WTC11 (cell line): ENCODE measurements at regions not wholly inside any gene's neighbourhood (a gene's known extent, or its start where the extent isn't known, plus 50 kb on each side); places are given as distances from the start of the nearest gene placed in this dataset.

Experiments
- ATAC-seq: fragments of 200-7000 bp; cut with Tn5 transposase; 2 replicates; pipeline ENCODE4 v1.10.0; 2021; ENCODE audit warnings: mild to moderate bottlenecking, moderate library complexity
- CTCF ChIA-PET: fragments of 300-600 bp; sonication (Branson Sonifier 250); formaldehyde crosslinking; loops from one replicate; lab custom pipeline; 2021; ENCODE audit warnings: antibody characterized with exemption; lab: Charles Lee
- POLR2A ChIA-PET: fragments of 350-600 bp; sonication (Branson Sonifier 250); formaldehyde crosslinking; loops from one replicate; lab custom pipeline; 2021; ENCODE audit warnings: antibody characterized with exemption; lab: Charles Lee
- DNase-seq: peaks from one replicate; pipeline ENCODE4 v3.0.0; 2021; ENCODE audit warnings: low spot score
- H3K27ac Mint-ChIP-seq: 2 replicates; pipeline ENCODE4 v1.8.0; 2021; ENCODE audit warnings: mixed read lengths
- H3K27me3 Mint-ChIP-seq: 2 replicates; pipeline ENCODE4 v1.8.0; 2021; ENCODE audit warnings: low read depth, mild to moderate bottlenecking, moderate library complexity, mixed read lengths
- H3K36me3 Mint-ChIP-seq: 2 replicates; pipeline ENCODE4 v1.8.0; 2021; ENCODE audit warnings: mixed read lengths
- H3K4me1 Mint-ChIP-seq: 2 replicates; pipeline ENCODE4 v1.8.0; 2022; ENCODE audit warnings: mixed read lengths
- H3K4me3 Mint-ChIP-seq: 2 replicates; pipeline ENCODE4 v1.8.0; 2021; ENCODE audit warnings: mild to moderate bottlenecking, moderate library complexity, mixed read lengths
- H3K9me3 Mint-ChIP-seq: 2 replicates; pipeline ENCODE4 v1.8.0; 2021; ENCODE audit warnings: mixed read lengths
- CREB1 ChIP-seq: sonication (generic); formaldehyde crosslinking; IDR thresholded peaks from 2 replicates; pipeline ENCODE4 v1.8.0; 2023; ENCODE audit warnings: mild to moderate bottlenecking, missing genetic modification reagents
- E2F1 ChIP-seq: sonication (generic); formaldehyde crosslinking; IDR thresholded peaks from 2 replicates; pipeline ENCODE4 v1.8.0; 2022; ENCODE audit warnings: mild to moderate bottlenecking, missing genetic modification reagents
- EMX1 ChIP-seq: fragments of 250-450 bp; sonication (Bioruptor Pico); IDR thresholded peaks from 2 replicates; pipeline ENCODE4 v1.8.0; 2021; ENCODE audit warnings: mild to moderate bottlenecking
- ESRRA ChIP-seq: sonication (generic); formaldehyde crosslinking; IDR thresholded peaks from 2 replicates; pipeline ENCODE4 v1.8.1; 2022; ENCODE audit warnings: mild to moderate bottlenecking, missing genetic modification reagents, borderline replicate concordance
- FOXK1 ChIP-seq: sonication (generic); formaldehyde crosslinking; IDR thresholded peaks from 2 replicates; pipeline ENCODE4 v1.8.0; 2022; ENCODE audit warnings: mild to moderate bottlenecking, moderate library complexity, missing genetic modification reagents
- MYBL2 ChIP-seq: sonication (generic); formaldehyde crosslinking; IDR thresholded peaks from 2 replicates; pipeline ENCODE4 v1.8.1; 2023; ENCODE audit warnings: mild to moderate bottlenecking, moderate library complexity, missing genetic modification reagents
- NR2C2 ChIP-seq: sonication (generic); formaldehyde crosslinking; IDR thresholded peaks from 2 replicates; pipeline ENCODE4 v1.8.0; 2022; ENCODE audit warnings: mild to moderate bottlenecking, missing genetic modification reagents
- SMAD3 ChIP-seq: sonication (generic); formaldehyde crosslinking; IDR thresholded peaks from 2 replicates; pipeline ENCODE4 v1.8.0; 2022; ENCODE audit warnings: missing genetic modification reagents, mild to moderate bottlenecking, borderline replicate concordance
- ZNF121 ChIP-seq: sonication (generic); formaldehyde crosslinking; IDR thresholded peaks from 2 replicates; pipeline ENCODE4 v1.8.0; 2023; ENCODE audit warnings: missing genetic modification reagents
- ZNF263 ChIP-seq: sonication (generic); formaldehyde crosslinking; IDR thresholded peaks from 2 replicates; pipeline ENCODE4 v1.8.1; 2022; ENCODE audit warnings: low read depth, mild to moderate bottlenecking, moderate library complexity, missing genetic modification reagents
- ZNF317 ChIP-seq: sonication (generic); formaldehyde crosslinking; IDR thresholded peaks from 2 replicates; pipeline ENCODE4 v1.8.1; 2023; ENCODE audit warnings: low read depth, mild to moderate bottlenecking, moderate library complexity, missing genetic modification reagents, borderline replicate concordance
- ZNF423 ChIP-seq: fragments of 250-450 bp; sonication (Bioruptor Pico); IDR thresholded peaks from 2 replicates; pipeline ENCODE4 v2.1.2; 2022; ENCODE audit warnings: mild to moderate bottlenecking, moderate library complexity
- ZNF532 ChIP-seq: fragments of 250-450 bp; sonication (Bioruptor Pico); IDR thresholded peaks from 2 replicates; pipeline ENCODE4 v1.9.0; 2021; ENCODE audit warnings: mild to moderate bottlenecking, borderline replicate concordance
- TF ChIP-seq, protein P1 (sequence below): sonication (generic); formaldehyde crosslinking; IDR thresholded peaks from 2 replicates; pipeline ENCODE4 v1.8.0; 2023; ENCODE audit warnings: missing genetic modification reagents
- TF ChIP-seq, protein P2 (sequence below): sonication (generic); formaldehyde crosslinking; IDR thresholded peaks from 2 replicates; pipeline ENCODE4 v1.8.1; 2023; ENCODE audit warnings: mild to moderate bottlenecking, missing genetic modification reagents
- TF ChIP-seq, protein P3 (sequence below): sonication (generic); formaldehyde crosslinking; IDR thresholded peaks from 2 replicates; pipeline ENCODE4 v1.8.0; 2023; ENCODE audit warnings: missing genetic modification reagents, mild to moderate bottlenecking, borderline replicate concordance

DNA sequence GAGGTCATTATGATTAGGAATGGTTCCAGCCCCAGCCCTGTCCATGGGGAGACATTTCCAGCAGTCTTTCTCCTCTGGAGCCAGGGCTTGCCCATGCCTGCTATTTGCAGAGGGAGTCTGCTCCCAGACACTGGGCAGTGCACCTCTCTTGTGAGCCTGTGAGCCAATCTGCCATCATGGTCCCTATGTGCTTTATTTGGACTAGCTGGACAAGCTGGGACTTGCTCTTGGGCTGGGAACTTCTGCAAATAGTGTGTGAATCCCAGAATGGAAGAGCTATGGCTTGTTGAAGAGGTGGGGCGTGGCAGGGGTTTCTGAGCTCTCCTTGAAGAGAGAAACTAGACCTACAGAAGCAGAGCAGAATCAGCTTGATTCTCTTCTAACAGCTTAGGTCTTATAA, 53.7 kb upstream of the KY start:
- Mint-ChIP-seq H3K4me1 (no peaks in the 10 kb centered on the region), H3K27me3 (peaks cover 4% of the 10 kb centered on the region)

DNA sequence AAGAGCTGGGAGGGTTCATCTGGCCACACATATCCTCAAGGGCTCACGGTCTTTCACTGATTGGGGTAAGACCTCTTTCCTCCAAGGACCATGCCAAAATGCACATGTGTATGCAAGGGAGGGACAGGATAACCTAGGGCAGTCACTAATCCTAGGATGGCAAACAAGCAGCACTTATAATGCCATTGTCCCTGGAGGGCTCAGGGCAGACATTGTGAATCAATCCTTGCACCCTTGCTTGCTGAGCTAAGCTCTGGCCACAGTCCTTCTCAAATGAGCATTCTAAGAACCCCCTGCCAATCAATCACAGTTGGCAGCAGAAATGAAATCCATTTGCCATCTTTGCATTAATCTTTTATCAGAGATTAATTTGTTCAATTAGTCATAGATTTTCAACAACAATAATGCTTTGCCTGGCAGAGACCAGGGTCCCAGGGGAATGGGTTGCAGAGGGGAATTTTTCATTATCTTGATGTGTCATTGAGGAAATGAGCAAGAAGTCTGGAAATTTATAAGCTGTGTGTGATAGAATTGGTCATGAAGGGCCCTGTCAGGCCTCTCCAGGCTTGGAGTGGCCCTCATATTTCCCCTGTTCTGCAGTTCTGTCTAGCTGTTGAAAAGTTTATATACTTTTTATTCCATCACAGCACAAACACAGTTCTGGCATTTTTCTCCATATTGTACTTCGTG, 57.2 kb upstream of the KY start:
- POLR2A ChIA-PET = no interaction called here
- Mint-ChIP-seq H3K9me3 (no peaks in the 10 kb centered on the region), H3K4me1 (no peaks in the 10 kb centered on the region), H3K27me3 (peaks cover 2% of the 10 kb centered on the region; the same call in 1 of the 2 replicates), H3K36me3 (no peaks in the 10 kb centered on the region), H3K4me3 (no peak overlapping the region), H3K27ac (no peak overlapping the region)
- CTCF ChIA-PET = interaction anchor here (1.4 kb wide), 1 partner anchor 31 kb away, joined by 4 read pairs; no protein-coding TSS in a partner anchor
- DNase-seq (no peak), ATAC-seq (no peak)
- TF ChIP-seq, protein P1, sequence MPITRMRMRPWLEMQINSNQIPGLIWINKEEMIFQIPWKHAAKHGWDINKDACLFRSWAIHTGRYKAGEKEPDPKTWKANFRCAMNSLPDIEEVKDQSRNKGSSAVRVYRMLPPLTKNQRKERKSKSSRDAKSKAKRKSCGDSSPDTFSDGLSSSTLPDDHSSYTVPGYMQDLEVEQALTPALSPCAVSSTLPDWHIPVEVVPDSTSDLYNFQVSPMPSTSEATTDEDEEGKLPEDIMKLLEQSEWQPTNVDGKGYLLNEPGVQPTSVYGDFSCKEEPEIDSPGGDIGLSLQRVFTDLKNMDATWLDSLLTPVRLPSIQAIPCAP (CRISPR knock-in tag) = no peak
- no peak for TF ChIP-seq EMX1 (CRISPR knock-in tag)
- TF ChIP-seq E2F1 = no peak
- TF ChIP-seq ZNF532 (CRISPR knock-in tag) = no peak
- TF ChIP-seq SMAD3 (CRISPR knock-in tag) = no peak
- TF ChIP-seq ZNF317 (CRISPR knock-in tag) = no peak
- TF ChIP-seq, protein P2, sequence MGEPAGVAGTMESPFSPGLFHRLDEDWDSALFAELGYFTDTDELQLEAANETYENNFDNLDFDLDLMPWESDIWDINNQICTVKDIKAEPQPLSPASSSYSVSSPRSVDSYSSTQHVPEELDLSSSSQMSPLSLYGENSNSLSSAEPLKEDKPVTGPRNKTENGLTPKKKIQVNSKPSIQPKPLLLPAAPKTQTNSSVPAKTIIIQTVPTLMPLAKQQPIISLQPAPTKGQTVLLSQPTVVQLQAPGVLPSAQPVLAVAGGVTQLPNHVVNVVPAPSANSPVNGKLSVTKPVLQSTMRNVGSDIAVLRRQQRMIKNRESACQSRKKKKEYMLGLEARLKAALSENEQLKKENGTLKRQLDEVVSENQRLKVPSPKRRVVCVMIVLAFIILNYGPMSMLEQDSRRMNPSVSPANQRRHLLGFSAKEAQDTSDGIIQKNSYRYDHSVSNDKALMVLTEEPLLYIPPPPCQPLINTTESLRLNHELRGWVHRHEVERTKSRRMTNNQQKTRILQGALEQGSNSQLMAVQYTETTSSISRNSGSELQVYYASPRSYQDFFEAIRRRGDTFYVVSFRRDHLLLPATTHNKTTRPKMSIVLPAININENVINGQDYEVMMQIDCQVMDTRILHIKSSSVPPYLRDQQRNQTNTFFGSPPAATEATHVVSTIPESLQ (CRISPR knock-in tag) = no peak
- TF ChIP-seq ZNF121 (CRISPR knock-in tag) = no peak
- TF ChIP-seq, protein P3, sequence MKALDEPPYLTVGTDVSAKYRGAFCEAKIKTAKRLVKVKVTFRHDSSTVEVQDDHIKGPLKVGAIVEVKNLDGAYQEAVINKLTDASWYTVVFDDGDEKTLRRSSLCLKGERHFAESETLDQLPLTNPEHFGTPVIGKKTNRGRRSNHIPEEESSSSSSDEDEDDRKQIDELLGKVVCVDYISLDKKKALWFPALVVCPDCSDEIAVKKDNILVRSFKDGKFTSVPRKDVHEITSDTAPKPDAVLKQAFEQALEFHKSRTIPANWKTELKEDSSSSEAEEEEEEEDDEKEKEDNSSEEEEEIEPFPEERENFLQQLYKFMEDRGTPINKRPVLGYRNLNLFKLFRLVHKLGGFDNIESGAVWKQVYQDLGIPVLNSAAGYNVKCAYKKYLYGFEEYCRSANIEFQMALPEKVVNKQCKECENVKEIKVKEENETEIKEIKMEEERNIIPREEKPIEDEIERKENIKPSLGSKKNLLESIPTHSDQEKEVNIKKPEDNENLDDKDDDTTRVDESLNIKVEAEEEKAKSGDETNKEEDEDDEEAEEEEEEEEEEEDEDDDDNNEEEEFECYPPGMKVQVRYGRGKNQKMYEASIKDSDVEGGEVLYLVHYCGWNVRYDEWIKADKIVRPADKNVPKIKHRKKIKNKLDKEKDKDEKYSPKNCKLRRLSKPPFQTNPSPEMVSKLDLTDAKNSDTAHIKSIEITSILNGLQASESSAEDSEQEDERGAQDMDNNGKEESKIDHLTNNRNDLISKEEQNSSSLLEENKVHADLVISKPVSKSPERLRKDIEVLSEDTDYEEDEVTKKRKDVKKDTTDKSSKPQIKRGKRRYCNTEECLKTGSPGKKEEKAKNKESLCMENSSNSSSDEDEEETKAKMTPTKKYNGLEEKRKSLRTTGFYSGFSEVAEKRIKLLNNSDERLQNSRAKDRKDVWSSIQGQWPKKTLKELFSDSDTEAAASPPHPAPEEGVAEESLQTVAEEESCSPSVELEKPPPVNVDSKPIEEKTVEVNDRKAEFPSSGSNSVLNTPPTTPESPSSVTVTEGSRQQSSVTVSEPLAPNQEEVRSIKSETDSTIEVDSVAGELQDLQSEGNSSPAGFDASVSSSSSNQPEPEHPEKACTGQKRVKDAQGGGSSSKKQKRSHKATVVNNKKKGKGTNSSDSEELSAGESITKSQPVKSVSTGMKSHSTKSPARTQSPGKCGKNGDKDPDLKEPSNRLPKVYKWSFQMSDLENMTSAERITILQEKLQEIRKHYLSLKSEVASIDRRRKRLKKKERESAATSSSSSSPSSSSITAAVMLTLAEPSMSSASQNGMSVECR (CRISPR knock-in tag) = no peak
- no peak for TF ChIP-seq MYBL2 (CRISPR knock-in tag)

More for the DNA sequence above, 53.7 kb upstream of the KY start:
- TF ChIP-seq ZNF423 (CRISPR knock-in tag) = no peak
- no peak for TF ChIP-seq ESRRA (CRISPR knock-in tag)
- no peak for TF ChIP-seq ZNF263 (CRISPR knock-in tag)
- TF ChIP-seq FOXK1 (CRISPR knock-in tag) = no peak
- TF ChIP-seq NR2C2 (CRISPR knock-in tag) = no peak
- TF ChIP-seq, protein P3 (CRISPR knock-in tag) = no peak
- no peak for TF ChIP-seq CREB1 (CRISPR knock-in tag)
- TF ChIP-seq, all 79 proteins: peak for 0
- Mint-ChIP-seq H3K36me3 (no peaks in the 10 kb centered on the region), H3K9me3 (no peaks in the 10 kb centered on the region), H3K27ac (no peak overlapping the region), H3K4me3 (no peak overlapping the region)
- ATAC-seq (no peak), DNase-seq (no peak)
- POLR2A ChIA-PET = no interaction called here
- CTCF ChIA-PET = interaction anchor here (1.9 kb wide), 2 partner anchors 27 to 51 kb away, joined by 6 to 7 read pairs; no protein-coding TSS in a partner anchor
